H1 (cell line): ENCODE measurements at regions not wholly inside any gene's neighbourhood (a gene's known extent, or its start where the extent isn't known, plus 50 kb on each side); places are given as distances from the start of the nearest gene placed in this dataset.

ENCODE experiments used
- CTCF ChIA-PET: fragments of 300-600 bp; sonication (Branson Sonifier 250); formaldehyde crosslinking; loops from one replicate; lab custom pipeline; 2021; ENCODE audit not compliant: partially characterized antibody; lab: Charles Lee
- POLR2A ChIA-PET: fragments of 300-600 bp; sonication (Branson Sonifier 250); formaldehyde crosslinking; loops from one replicate; lab custom pipeline; 2021; ENCODE audit warnings: inconsistent platforms; ENCODE audit not compliant: partially characterized antibody; lab: Charles Lee
- DNase-seq, 2 experiments: peaks; one replicate each; pipeline versions ENCODE4 v3.0.0 to v3.0.0-alpha.2; 2010 to 2022; ENCODE audit warnings: low spot score in 2 of 2, low read depth in 1 of 2, mixed read lengths in 1 of 2
- FAIRE-seq: peaks from 2 replicates; lab custom pipeline; 2011; peaks lifted over from hg19 to GRCh38; lab: Jason Lieb, UNC
- H2AFZ ChIP-seq: 2 replicates; pipeline ENCODE4 v1.8.1; 2012; ENCODE audit warnings: low read length, inconsistent platforms
- H2AK5ac ChIP-seq: 2 replicates; pipeline ENCODE4 v1.6.1; 2013; ENCODE audit warnings: low read depth, low read length
- H2BK120ac ChIP-seq: replicated peaks from 2 replicates; pipeline ENCODE3; 2013; ENCODE audit warnings: low read depth, low read length, inconsistent platforms
- H2BK12ac ChIP-seq: 2 replicates; pipeline ENCODE4 v1.6.1; 2013; ENCODE audit warnings: low read depth, low read length
- H2BK15ac ChIP-seq: 2 replicates; pipeline ENCODE4 v1.6.1; 2013; ENCODE audit warnings: low read length
- H2BK20ac ChIP-seq: 2 replicates; pipeline ENCODE4 v1.6.1; 2013; ENCODE audit warnings: low read length
- H2BK5ac ChIP-seq: 2 replicates; pipeline ENCODE4 v1.6.1; 2013; ENCODE audit warnings: low read depth, low read length
- H3K14ac ChIP-seq: 2 replicates; pipeline ENCODE4 v1.6.1; 2013; ENCODE audit warnings: inconsistent platforms; ENCODE audit not compliant: insufficient read length
- H3K18ac ChIP-seq: 2 replicates; pipeline ENCODE4 v1.6.1; 2013; ENCODE audit warnings: low read length; ENCODE audit errors: extremely low read depth
- H3K23ac ChIP-seq: 2 replicates; pipeline ENCODE4 v1.6.1; 2013; ENCODE audit warnings: inconsistent platforms; ENCODE audit not compliant: insufficient read length
- H3K23me2 ChIP-seq: 2 replicates; pipeline ENCODE4 v1.6.1; 2013; ENCODE audit warnings: low read depth, low read length
- H3K27ac ChIP-seq: 2 replicates; pipeline ENCODE4 v1.6.1; 2011; ENCODE audit warnings: low read depth, low read length, inconsistent platforms
- H3K27me3 ChIP-seq, 4 experiments: replicated peaks in 1 of 4; 1 replicate in 1 of 4; 2 replicates in 3 of 4; pipeline versions ENCODE4 v1.6.1 to v1.8.1; 2011 to 2013; ENCODE audit warnings: low read length in 3 of 4, mild to moderate bottlenecking in 3 of 4, inconsistent platforms in 2 of 4, mixed read lengths in 2 of 4, moderate library complexity in 1 of 4; ENCODE audit not compliant: control insufficient read depth in 3 of 4, insufficient read depth in 3 of 4; ENCODE audit errors: extremely low read depth in 1 of 4
- H3K36me3 ChIP-seq, 4 experiments: 2 replicates each; pipeline versions ENCODE4 v1.6.1 to v1.8.1; 2011 to 2013; ENCODE audit warnings: mild to moderate bottlenecking in 4 of 4, low read length in 3 of 4, moderate library complexity in 2 of 4, control low read depth in 1 of 4, inconsistent platforms in 1 of 4; ENCODE audit not compliant: insufficient read depth in 4 of 4, control insufficient read depth in 2 of 4
- H3K4ac ChIP-seq: replicated peaks from 2 replicates; pipeline ENCODE3; 2013; ENCODE audit warnings: low read length, low read depth, mixed read lengths, inconsistent platforms; ENCODE audit not compliant: insufficient read length
- H3K4me1 ChIP-seq, 4 experiments: replicated peaks in 1 of 4; 1 replicate in 1 of 4; 2 replicates in 3 of 4; pipeline versions ENCODE4 v1.6.1 to v1.8.1; 2011 to 2013; ENCODE audit warnings: low read length in 3 of 4, inconsistent platforms in 2 of 4, mixed read lengths in 1 of 4; ENCODE audit not compliant: insufficient read depth in 4 of 4, control insufficient read depth in 3 of 4
- H3K4me2 ChIP-seq, 2 experiments: 2 replicates each; pipeline versions ENCODE4 v1.6.1 to v1.8.1; 2011 to 2013; ENCODE audit warnings: low read depth in 2 of 2, low read length in 2 of 2, control low read depth in 1 of 2, inconsistent platforms in 1 of 2, mild to moderate bottlenecking in 1 of 2; ENCODE audit not compliant: insufficient read depth in 1 of 2
- H3K4me3 ChIP-seq, 4 experiments: fragments of 200-600, 300-600 bp in 1 of 4; sonication (generic), shearing (Covaris generic), sonication (Bioruptor Twin) in 1 of 4; 2 replicates each; pipeline versions ENCODE4 v1.5.1 to v1.8.1; 2011 to 2016; ENCODE audit warnings: low read length in 4 of 4, low read depth in 3 of 4, control low read depth in 2 of 4, inconsistent platforms in 2 of 4, mild to moderate bottlenecking in 2 of 4, mixed read lengths in 1 of 4, moderate library complexity in 1 of 4; ENCODE audit not compliant: insufficient read depth in 2 of 4; ENCODE audit errors: extremely low read depth in 1 of 4
- H3K56ac ChIP-seq: replicated peaks from 2 replicates; pipeline ENCODE3; 2013; ENCODE audit warnings: low read depth, mild to moderate bottlenecking, mixed read lengths, low read length, inconsistent platforms; ENCODE audit not compliant: insufficient read length
- H3K79me1 ChIP-seq: 2 replicates; pipeline ENCODE4 v1.6.1; 2013; ENCODE audit warnings: low read depth, low read length, control low read depth
- H3K79me2 ChIP-seq, 2 experiments: 2 replicates each; pipeline versions ENCODE4 v1.6.1 to v1.8.1; 2012 to 2013; ENCODE audit warnings: low read length in 2 of 2, mild to moderate bottlenecking in 2 of 2, inconsistent platforms in 1 of 2; ENCODE audit not compliant: insufficient read depth in 2 of 2, control insufficient read depth in 1 of 2
- H3K9ac ChIP-seq, 4 experiments: replicated peaks in 1 of 4; 1 replicate in 1 of 4; 2 replicates in 3 of 4; pipeline versions ENCODE4 v1.6.1 to v1.8.1; 2011 to 2013; ENCODE audit warnings: low read depth in 3 of 4, low read length in 3 of 4, control low read depth in 2 of 4, mild to moderate bottlenecking in 2 of 4, moderate library complexity in 2 of 4, inconsistent platforms in 1 of 4; ENCODE audit errors: extremely low read depth in 1 of 4
- H3K9me3 ChIP-seq, 2 experiments: 2 replicates each; pipeline versions ENCODE4 v1.6.1 to v1.8.1; 2012 to 2013; ENCODE audit warnings: mild to moderate bottlenecking in 2 of 2, moderate library complexity in 2 of 2, control low read depth in 1 of 2, inconsistent platforms in 1 of 2, low read depth in 1 of 2, low read length in 1 of 2, mixed read lengths in 1 of 2; ENCODE audit not compliant: insufficient read depth in 2 of 2
- H4K20me1 ChIP-seq, 2 experiments: replicated peaks in 1 of 2; 2 replicates each; pipeline versions ENCODE3 to v1.8.1; 2011 to 2013; ENCODE audit warnings: inconsistent platforms in 2 of 2, low read length in 2 of 2, mild to moderate bottlenecking in 1 of 2; ENCODE audit not compliant: insufficient read depth in 2 of 2, control insufficient read depth in 1 of 2
- H4K5ac ChIP-seq: 2 replicates; pipeline ENCODE4 v1.6.1; 2013; ENCODE audit warnings: low read length, low read depth, mixed read lengths, inconsistent platforms; ENCODE audit not compliant: insufficient read length
- H4K8ac ChIP-seq: 2 replicates; pipeline ENCODE4 v1.8.0; 2013; ENCODE audit warnings: mild to moderate bottlenecking, moderate library complexity, low read length, inconsistent platforms; ENCODE audit not compliant: insufficient read depth; ENCODE audit errors: extremely low read depth
- H4K91ac ChIP-seq: replicated peaks from 2 replicates; pipeline ENCODE3; 2013; ENCODE audit warnings: low read length, mixed read lengths, inconsistent platforms; ENCODE audit not compliant: insufficient read length
- ATF2 ChIP-seq: IDR thresholded peaks from 2 replicates; pipeline ENCODE4 v1.6.1; 2012; ENCODE audit warnings: low read length, inconsistent platforms
- EP300 ChIP-seq, 2 experiments: IDR thresholded peaks; 1 replicate in 1 of 2; 2 replicates in 1 of 2; pipeline ENCODE4 v1.6.1; 2011 to 2012; ENCODE audit warnings: low read depth in 2 of 2, low read length in 2 of 2, mild to moderate bottlenecking in 2 of 2, borderline replicate concordance in 1 of 2, inconsistent platforms in 1 of 2, moderate library complexity in 1 of 2
- NANOG ChIP-seq: IDR thresholded peaks from 2 replicates; pipeline ENCODE4 v1.6.1; 2011; ENCODE audit warnings: low read length, low read depth, mild to moderate bottlenecking, inconsistent platforms; ENCODE audit not compliant: insufficient read depth, poor library complexity, severe bottlenecking
- POU5F1 ChIP-seq: IDR thresholded peaks from 2 replicates; pipeline ENCODE4 v1.6.1; 2011; ENCODE audit warnings: low read depth, mild to moderate bottlenecking, low read length, moderate library complexity
- SIRT6 ChIP-seq: IDR thresholded peaks from one replicate; pipeline ENCODE4 v1.7.1; 2012; ENCODE audit warnings: low read length, inconsistent platforms
- WGBS, 2 experiments: shearing (Covaris generic) in 1 of 2; methylation state at CpG; one replicate each; pipeline versions ENCODE4 v1.1.6 to v1.1.7; 2013 to 2015; ENCODE audit warnings: low lambda C conversion rate in 2 of 2, mixed read lengths in 2 of 2, inconsistent platforms in 1 of 2, low coverage in 1 of 2, missing lambda C conversion rate in 1 of 2; ENCODE audit not compliant: insufficient replicate concordance in 2 of 2, insufficient coverage in 1 of 2, insufficient read length in 1 of 2; ENCODE audit errors: extremely low coverage in 1 of 2, missing lambda C conversion rate in 1 of 2; 5-methylcytosine and 5-hydroxymethylcytosine counted together

- POLR2A ChIA-PET = no interaction called here
- H2BK20ac ChIP-seq = no peak overlapping the region; the same call in 1 of the 2 replicates
- no peaks in the 10 kb centered on the region for H3K79me2 ChIP-seq
- no peak overlapping the region for H3K18ac ChIP-seq
- H3K4me3 ChIP-seq = no peak overlapping the region
- H2AK5ac ChIP-seq = no peak overlapping the region
- H2BK15ac ChIP-seq = no peak overlapping the region
- H3K23me2 ChIP-seq = no peaks in the 10 kb centered on the region; the same call in 1 of the 2 replicates
- DNase-seq (no peak), FAIRE-seq (no peak)
- H3K36me3 ChIP-seq = no peaks in the 10 kb centered on the region
- H3K4me2 ChIP-seq = no peak overlapping the region
- H3K27ac ChIP-seq = no peak overlapping the region
- H3K9ac ChIP-seq = no peak overlapping the region
- peaks cover 3 to 7% (median 5%) of the 10 kb centered on the region in 4 experiments; a peak in 3 of 7 replicates for H3K4me1 ChIP-seq
- H3K9me3 ChIP-seq = 0 out of 4 replicates have a peak, but pooled peaks cover 0 to 6% of the 10 kb centered on the region in 2 experiments
- WGBS, 2 experiments = 93% methylated on average over 7 of the region's 7 CpGs; no CpG with 5 or more reads in 1 of the 2 experiments
- no peak overlapping the region for H3K23ac ChIP-seq
- H3K79me1 ChIP-seq = no peaks in the 10 kb centered on the region
- no peak overlapping the region for H4K5ac ChIP-seq
- H2BK120ac ChIP-seq = no peak overlapping the region
- H3K27me3 ChIP-seq = no peaks in the 10 kb centered on the region
- H3K4ac ChIP-seq = no peak overlapping the region
- H4K20me1 ChIP-seq = no peaks in the 10 kb centered on the region
- no peak overlapping the region for H2BK12ac ChIP-seq
- no peak overlapping the region for H2BK5ac ChIP-seq
- no peak overlapping the region for H2AFZ ChIP-seq
- H3K56ac ChIP-seq = no peak overlapping the region
- H4K8ac ChIP-seq = no peak overlapping the region
- CTCF ChIA-PET = interaction anchor here (1.2 kb wide), 1 partner anchor 12 kb away, joined by 3 read pairs; no protein-coding TSS in a partner anchor
- no peak overlapping the region for H3K14ac ChIP-seq
- H4K91ac ChIP-seq = no peak overlapping the region
- no peak for TF ChIP-seq SIRT6
- no peak for TF ChIP-seq NANOG
- TF ChIP-seq ATF2 = no peak
- no peak for TF ChIP-seq POU5F1
- no peak for TF ChIP-seq EP300 (IDR thresholded peaks at IDR 0.05; ENCODE audit: borderline replicate concordance in 1 of 2, low read depth in 2 of 2, low read length in 2 of 2)
Measured at GRCh38 chr2:150413366-150413765, 74.1 kb downstream of the RND3 start.
